Tibial artery (tissue), 4 donors: ENCODE measurements at regions not wholly inside any gene's neighbourhood (a gene's known extent, or its start where the extent isn't known, plus 50 kb on each side); places are given as distances from the start of the nearest gene placed in this dataset.

Experiments used
- DNase-seq, 2 donors: peaks; one replicate each; pipeline ENCODE4 v3.0.0-alpha.2; 2019
- H3K27ac ChIP-seq, 2 donors: fragments of 200-600 bp; sonication (generic) in 1 of 2; 1 replicate in 1 of 2; 2 replicates in 1 of 2; pipeline ENCODE4 v1.5.1; 2018 to 2019; ENCODE audit warnings: mild to moderate bottlenecking in 1 of 2
- H3K27me3 ChIP-seq, 2 donors: fragments of 200-600 bp; sonication (generic) in 1 of 2; one replicate each; pipeline versions ENCODE4 v1.5.1 to v1.6.0; 2016 to 2019
- H3K36me3 ChIP-seq, 3 donors: fragments of 200-600 bp; sonication (generic) in 2 of 3; one replicate each; pipeline ENCODE4 v1.5.1; 2016 to 2019; ENCODE audit warnings: mild to moderate bottlenecking in 2 of 3
- H3K4me1 ChIP-seq, 4 donors: fragments of 200-600 bp; sonication (generic) in 2 of 4; 1 replicate in 3 of 4; 2 replicates in 1 of 4; pipeline ENCODE4 v1.5.1; 2016 to 2019
- H3K4me3 ChIP-seq, 2 donors: fragments of 200-600 bp; sonication (generic) in 1 of 2; 1 replicate in 1 of 2; 2 replicates in 1 of 2; pipeline ENCODE4 v1.5.1; 2018 to 2019; ENCODE audit warnings: mild to moderate bottlenecking in 2 of 2
- H3K9me3 ChIP-seq, 3 donors: fragments of 200-600 bp; sonication (generic) in 1 of 3; one replicate each; pipeline ENCODE4 v1.5.1; 2016 to 2019
- CTCF ChIP-seq, 2 experiments: fragments of 200-600 bp in 1 of 2; fragments of 450-650 bp in 1 of 2; IDR thresholded peaks; one replicate each; pipeline ENCODE4 v1.5.1; 2017 to 2019; ENCODE audit warnings: antibody characterized with exemption in 2 of 2, mild to moderate bottlenecking in 1 of 2, moderate library complexity in 1 of 2
- intact Hi-C: fragments of 100-400 bp; cut with DNase I; formaldehyde crosslinking; loops from one replicate; pipeline ENCODE4 v1.15.0; 2023; ENCODE audit warnings: low total_unique reads

- Histone ChIP-seq H3K4me3 (no peak overlapping the region), H3K27me3 (peaks cover 0 to 4% of the 10 kb centered on the region in 2 donors), H3K4me1 (no peaks in the 10 kb centered on the region), H3K27ac (no peak overlapping the region), H3K9me3 (no peaks in the 10 kb centered on the region), H3K36me3 (no peaks in the 10 kb centered on the region)
- DNase-seq: no peak
- intact Hi-C loops: no loop called here
- no peak for TF ChIP-seq CTCF (IDR thresholded peaks at IDR 0.05)
These were observed 166.1 kb upstream of the NTM start for GRCh38 chr11:131204282-131204681.

DNA sequence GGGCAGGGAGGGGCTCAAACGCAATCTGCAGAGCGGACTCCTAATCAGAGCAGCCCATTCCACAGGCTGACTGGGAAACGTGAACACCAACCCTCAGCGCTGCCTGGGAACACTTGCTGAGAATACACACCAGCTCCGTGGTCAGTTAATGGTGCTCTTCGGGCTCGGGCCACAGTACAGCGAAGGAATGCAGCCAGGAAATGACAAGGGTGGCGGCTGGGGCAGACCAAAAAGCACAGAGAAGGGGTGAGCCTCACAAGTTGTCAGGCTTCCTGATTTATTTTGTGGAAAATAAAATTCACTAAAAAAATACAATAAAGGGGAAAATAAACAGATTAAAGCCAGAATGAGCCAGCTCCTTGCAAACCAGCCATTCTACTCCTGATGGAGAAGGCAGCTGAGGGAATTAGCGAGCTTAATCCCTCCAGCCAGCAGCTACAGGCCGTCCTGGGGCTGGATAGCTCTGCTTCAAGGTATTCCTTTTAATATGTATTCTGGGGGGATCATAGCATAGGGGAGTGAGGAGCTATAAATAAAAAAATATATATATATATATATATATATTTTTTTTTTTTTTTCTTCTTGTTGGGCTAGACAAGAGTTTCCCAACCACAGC is 165.5 kb upstream of the NTM start:
- no peaks in the 10 kb centered on the region for H3K36me3 ChIP-seq
- no peaks in the 10 kb centered on the region for H3K4me1 ChIP-seq
- intact Hi-C loops: no loop called here
- TF ChIP-seq CTCF (IDR thresholded peaks at IDR 0.05): no peak
- H3K9me3 ChIP-seq: no peaks in the 10 kb centered on the region
- no peak overlapping the region for H3K4me3 ChIP-seq
- DNase-seq: no peak
- H3K27ac ChIP-seq: no peak overlapping the region
- H3K27me3 ChIP-seq: peaks cover 0 to 3% of the 10 kb centered on the region in 2 donors

GRCh38 chr11:131206671-131207070 is 163.7 kb upstream of the NTM start:
- Histone ChIP-seq H3K36me3 (no peaks in the 10 kb centered on the region), H3K9me3 (no peaks in the 10 kb centered on the region), H3K27ac (no peak overlapping the region), H3K27me3 (peaks cover 0 to 3% of the 10 kb centered on the region in 2 donors), H3K4me3 (no peak overlapping the region), H3K4me1 (no peaks in the 10 kb centered on the region)
- intact Hi-C loops: no loop called here
- DNase-seq: no peak
- TF ChIP-seq CTCF (IDR thresholded peaks at IDR 0.05): no peak

GRCh38 chr11:131207901-131208300 is 162.5 kb upstream of the NTM start:
- intact Hi-C loops: no loop called here

GRCh38 chr11:131217313-131218310 is 152.8 kb upstream of the NTM start:
- DNase-seq: no peak
- H3K36me3 ChIP-seq: no peaks in the 10 kb centered on the region
- H3K27me3 ChIP-seq: no peaks in the 10 kb centered on the region
- H3K27ac ChIP-seq: no peak overlapping the region
- H3K4me3 ChIP-seq: no peak overlapping the region
- intact Hi-C loops: no loop called here
- TF ChIP-seq CTCF (IDR thresholded peaks at IDR 0.05): no peak
- H3K9me3 ChIP-seq: no peaks in the 10 kb centered on the region
- H3K4me1 ChIP-seq: no peaks in the 10 kb centered on the region

More at GRCh38 chr11:131207901-131208300, 162.5 kb upstream of the NTM start:
- Histone ChIP-seq H3K4me3 (no peak overlapping the region), H3K4me1 (no peaks in the 10 kb centered on the region), H3K9me3 (no peaks in the 10 kb centered on the region), H3K27ac (no peak overlapping the region), H3K27me3 (peaks cover 0 to 3% of the 10 kb centered on the region in 2 donors), H3K36me3 (no peaks in the 10 kb centered on the region)
- no peak for DNase-seq
- no peak for TF ChIP-seq CTCF (IDR thresholded peaks at IDR 0.05)
